HEK293T (cell line): ENCODE measurements at regions not wholly inside any gene's neighbourhood (a gene's known extent, or its start where the extent isn't known, plus 50 kb on each side); places are given as distances from the start of the nearest gene placed in this dataset.

Experiments used
- CTCF ChIA-PET: fragments of 350-600 bp; formaldehyde crosslinking; extraction: SDS; loops from one replicate; lab custom pipeline; 2021; ENCODE audit warnings: antibody characterized with exemption, inconsistent platforms; lab: Yijun Ruan, JAX
- POLR2A ChIA-PET: fragments of 350-600 bp; formaldehyde crosslinking; extraction: SDS; loops from one replicate; lab custom pipeline; 2020; ENCODE audit warnings: antibody characterized with exemption, inconsistent platforms; lab: Yijun Ruan, JAX
- DNase-seq: peaks from one replicate; pipeline ENCODE4 v3.0.0; 2012; ENCODE audit warnings: mixed read lengths; ENCODE audit errors: extremely low spot score
- ARNT ChIP-seq: fragments of 450-650 bp; IDR thresholded peaks from 2 replicates; pipeline ENCODE4 v1.6.1; 2017; ENCODE audit warnings: mild to moderate bottlenecking
- BHLHE40 ChIP-seq: fragments of 450-650 bp; IDR thresholded peaks from 2 replicates; pipeline ENCODE4 v1.6.1; 2016; ENCODE audit warnings: mild to moderate bottlenecking, moderate library complexity, borderline replicate concordance
- CTBP1 ChIP-seq: fragments of 450-650 bp; IDR thresholded peaks from 2 replicates; pipeline ENCODE4 v1.6.1; 2016; ENCODE audit warnings: borderline replicate concordance
- ELF4 ChIP-seq: fragments of 450-650 bp; IDR thresholded peaks from 2 replicates; pipeline ENCODE4 v1.6.1; 2017; ENCODE audit warnings: antibody characterized with exemption
- FOXA1 ChIP-seq: fragments of 450-650 bp; IDR thresholded peaks from 2 replicates; pipeline ENCODE4 v1.6.1; 2016; ENCODE audit warnings: mild to moderate bottlenecking
- FOXK2 ChIP-seq: fragments of 450-650 bp; IDR thresholded peaks from 2 replicates; pipeline ENCODE4 v1.6.1; 2016; ENCODE audit warnings: mild to moderate bottlenecking
- FOXM1 ChIP-seq: fragments of 450-650 bp; IDR thresholded peaks from 2 replicates; pipeline ENCODE4 v1.6.1; 2017; ENCODE audit warnings: mild to moderate bottlenecking, borderline replicate concordance
- HDGF ChIP-seq: fragments of 450-650 bp; IDR thresholded peaks from 2 replicates; pipeline ENCODE4 v1.6.1; 2017; ENCODE audit warnings: antibody characterized with exemption, borderline replicate concordance
- L3MBTL2 ChIP-seq: fragments of 450-650 bp; conservative IDR thresholded peaks from 2 replicates; pipeline ENCODE4 v1.6.1; 2016; ENCODE audit warnings: mild to moderate bottlenecking
- LEF1 ChIP-seq: fragments of 450-650 bp; IDR thresholded peaks from 2 replicates; pipeline ENCODE4 v1.6.1; 2017; ENCODE audit warnings: mild to moderate bottlenecking, borderline replicate concordance
- NFRKB ChIP-seq: fragments of 450-650 bp; IDR thresholded peaks from 2 replicates; pipeline ENCODE4 v1.6.1; 2016; ENCODE audit warnings: mild to moderate bottlenecking, moderate library complexity
- SP1 ChIP-seq: fragments of 450-650 bp; IDR thresholded peaks from 2 replicates; pipeline ENCODE4 v1.6.1; 2017
- SUZ12 ChIP-seq: fragments of 450-650 bp; IDR thresholded peaks from 2 replicates; pipeline ENCODE4 v1.6.1; 2016; ENCODE audit warnings: mild to moderate bottlenecking
- TARDBP ChIP-seq: fragments of 450-650 bp; IDR thresholded peaks from 2 replicates; pipeline ENCODE4 v1.6.1; 2016
- ZNF384 ChIP-seq: fragments of 450-650 bp; IDR thresholded peaks from 2 replicates; pipeline ENCODE4 v1.6.1; 2016
- TF ChIP-seq, protein P1 (sequence below): fragments of 450-650 bp; IDR thresholded peaks from 2 replicates; pipeline ENCODE4 v1.6.1; 2016

DNA sequence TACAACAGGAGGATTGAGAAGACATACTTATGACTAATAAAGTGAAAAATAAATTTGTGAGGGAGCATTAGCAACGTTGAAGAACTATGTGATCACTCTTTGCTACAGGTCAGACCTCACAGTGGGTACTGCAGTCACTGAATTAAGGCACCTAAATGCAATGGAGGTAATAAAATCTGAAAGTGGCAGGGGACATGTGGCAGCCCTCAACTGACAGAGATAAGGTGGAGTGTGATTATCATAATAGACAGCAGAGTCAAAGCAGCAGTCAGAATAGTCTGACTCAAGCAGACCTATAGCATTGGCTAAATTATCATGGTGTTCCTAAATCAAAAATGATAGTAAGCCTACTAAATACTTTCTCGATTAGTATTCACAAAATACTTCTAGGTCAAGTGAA, 1220.5 kb downstream of the PCDH18 start:
- no peak for DNase-seq
- POLR2A ChIA-PET, result no interaction called here
- CTCF ChIA-PET, result no interaction called here
- no peak for TF ChIP-seq SP1
- TF ChIP-seq, protein P1, sequence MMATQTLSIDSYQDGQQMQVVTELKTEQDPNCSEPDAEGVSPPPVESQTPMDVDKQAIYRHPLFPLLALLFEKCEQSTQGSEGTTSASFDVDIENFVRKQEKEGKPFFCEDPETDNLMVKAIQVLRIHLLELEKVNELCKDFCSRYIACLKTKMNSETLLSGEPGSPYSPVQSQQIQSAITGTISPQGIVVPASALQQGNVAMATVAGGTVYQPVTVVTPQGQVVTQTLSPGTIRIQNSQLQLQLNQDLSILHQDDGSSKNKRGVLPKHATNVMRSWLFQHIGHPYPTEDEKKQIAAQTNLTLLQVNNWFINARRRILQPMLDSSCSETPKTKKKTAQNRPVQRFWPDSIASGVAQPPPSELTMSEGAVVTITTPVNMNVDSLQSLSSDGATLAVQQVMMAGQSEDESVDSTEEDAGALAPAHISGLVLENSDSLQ, result no peak

DNA sequence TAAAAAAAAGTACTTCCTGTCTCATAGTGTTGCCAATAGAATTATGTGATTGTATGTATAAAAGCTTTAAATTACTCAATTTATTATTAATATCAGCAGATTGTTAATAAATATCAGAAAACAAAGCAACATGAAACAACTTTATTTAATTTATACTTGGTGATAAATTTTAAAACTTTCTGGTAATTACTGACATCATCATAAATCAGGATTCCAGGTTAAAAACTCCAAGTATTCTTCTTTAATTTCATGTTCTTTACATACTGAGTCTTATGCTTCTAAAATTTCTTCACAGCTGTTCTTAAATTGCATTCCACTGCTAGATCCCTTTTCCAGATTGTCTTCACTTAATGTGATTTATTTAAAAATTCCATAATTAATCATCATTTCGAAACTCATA, 1224.5 kb downstream of the PCDH18 start:
- CTCF ChIA-PET, result no interaction called here
- DNase-seq, result no peak

DNA sequence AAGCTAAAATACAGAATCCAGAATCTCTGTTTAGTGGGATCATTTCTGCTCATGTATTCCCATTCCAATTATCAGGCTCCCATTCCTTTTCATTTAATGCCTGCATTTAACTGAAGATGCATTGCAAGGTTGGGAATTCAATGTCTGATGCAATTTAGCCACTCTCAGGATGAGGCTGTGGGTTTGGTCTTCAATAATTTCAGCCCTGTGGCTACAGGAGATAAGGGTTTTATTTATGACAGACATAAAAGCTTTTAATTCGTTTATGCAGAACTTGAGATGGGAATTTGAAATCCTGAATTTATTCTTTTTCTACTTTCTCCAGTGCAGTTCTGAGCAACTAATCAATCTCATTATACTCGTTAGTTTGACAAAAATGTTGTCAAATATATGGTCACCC, 1225.9 kb downstream of the PCDH18 start:
- ChIA-PET CTCF (no interaction called here), POLR2A (no interaction called here)
- TF ChIP-seq, protein P1, result no peak
- TF ChIP-seq SUZ12 (no peak), FOXA1 (no peak), FOXK2 (no peak), CTBP1 (no peak), SP1 (no peak), ZNF384 (no peak), FOXM1 (no peak), LEF1 (no peak), ARNT (no peak), BHLHE40 (no peak), TARDBP (no peak), L3MBTL2 (no peak), ELF4 (no peak)
- no peak for DNase-seq

More for the DNA sequence above, 1224.5 kb downstream of the PCDH18 start:
- POLR2A ChIA-PET, result interaction anchor here (1.3 kb wide), 1 partner anchor 87 kb away, joined by 3 read pairs; no protein-coding TSS in a partner anchor
- no peak for TF ChIP-seq HDGF
- TF ChIP-seq NFRKB, result no peak
- TF ChIP-seq TARDBP, result no peak
- no peak for TF ChIP-seq SUZ12
- TF ChIP-seq FOXA1, result no peak
- TF ChIP-seq BHLHE40, result no peak
- TF ChIP-seq FOXK2, result no peak

DNA sequence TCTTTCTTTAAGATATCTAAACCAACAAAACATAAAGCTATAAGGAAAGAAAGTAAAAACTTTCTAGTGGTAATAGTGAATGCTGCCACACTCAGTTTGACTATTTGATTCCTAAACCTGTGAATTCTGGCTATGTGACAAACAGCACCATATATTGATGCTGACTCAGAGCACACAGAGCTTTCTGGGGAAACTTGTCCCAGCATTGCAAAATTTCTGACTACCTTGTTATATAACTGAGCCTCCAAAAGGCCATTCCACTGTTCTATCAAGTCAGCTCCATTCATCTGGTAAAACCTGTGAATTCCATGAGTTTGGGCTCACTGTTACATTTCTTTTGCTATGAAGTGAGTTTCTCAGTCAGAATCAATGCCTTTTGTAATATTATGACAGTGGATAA, 1229.7 kb downstream of the PCDH18 start:
- ChIA-PET POLR2A (interaction anchor here (0.5 kb wide), 1 partner anchor 1291 kb away, joined by 3 read pairs; no protein-coding TSS in a partner anchor), CTCF (no interaction called here)
- TF ChIP-seq FOXK2, result no peak
- no peak for TF ChIP-seq ZNF384
- no peak for TF ChIP-seq ARNT
- TF ChIP-seq SUZ12, result no peak
- DNase-seq, result no peak

DNA sequence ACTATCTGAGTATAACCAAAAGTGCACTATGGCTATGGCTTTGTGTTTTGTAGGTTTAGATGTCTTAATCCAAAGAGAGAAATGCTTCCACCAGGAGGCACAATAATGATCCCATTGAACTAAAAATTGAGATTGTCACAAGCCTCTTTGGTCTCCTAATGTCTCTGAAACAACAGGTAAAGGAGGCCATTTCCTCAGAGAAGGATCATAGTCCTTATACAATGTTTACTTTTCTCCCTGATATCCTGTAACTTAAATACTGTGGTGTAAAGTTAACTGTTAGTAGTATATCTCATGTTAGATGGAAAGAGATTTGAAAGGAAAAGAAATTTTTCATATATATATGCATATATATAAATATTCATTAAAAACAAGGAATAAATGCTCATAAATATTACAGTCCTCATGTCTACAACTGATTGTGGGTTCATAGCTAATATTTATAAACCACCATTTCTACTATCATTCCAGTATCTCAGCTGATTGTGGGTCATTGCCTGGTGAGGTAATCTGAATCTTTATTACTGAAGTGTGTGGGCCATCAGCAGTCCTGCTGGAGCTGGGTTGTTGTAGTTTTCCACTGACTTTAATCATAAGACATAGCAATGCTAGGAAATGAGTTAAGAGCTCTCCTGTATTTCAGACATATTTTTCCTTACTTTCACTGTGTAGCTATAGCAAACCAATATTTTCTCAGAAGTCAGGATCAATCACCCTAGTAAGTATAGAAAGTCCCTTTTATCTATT, 1230.4 kb downstream of the PCDH18 start:
- DNase-seq, result no peak
- CTCF ChIA-PET, result no interaction called here
- TF ChIP-seq NFRKB (no peak), ZNF384 (no peak), HDGF (no peak), ARNT (no peak), L3MBTL2 (no peak), FOXA1 (no peak), LEF1 (no peak), BHLHE40 (no peak)
- TF ChIP-seq, protein P1, result no peak
- POLR2A ChIA-PET, result no interaction called here

DNA sequence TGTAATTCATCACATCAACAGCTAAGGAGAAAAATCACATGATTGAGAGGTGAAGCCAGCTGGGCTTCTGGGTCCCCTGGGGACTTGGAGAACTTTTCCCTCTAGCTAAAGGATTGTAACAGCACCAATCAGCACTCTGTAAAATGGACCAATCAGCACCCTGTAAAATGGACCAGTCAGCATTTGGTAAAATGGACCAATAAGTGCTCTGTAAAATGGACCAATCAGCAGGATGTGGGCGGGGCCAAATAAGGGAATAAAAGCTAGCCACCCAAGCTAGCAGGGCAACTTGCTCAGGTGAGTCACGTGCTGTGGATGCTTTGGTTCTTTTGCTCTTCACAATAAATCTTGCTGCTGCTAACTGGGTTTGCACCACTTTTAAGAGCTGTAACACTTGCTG, 1248.3 kb downstream of the PCDH18 start:
- CTCF ChIA-PET, result no interaction called here
- no peak for DNase-seq
- TF ChIP-seq SP1, result no peak
- no peak for TF ChIP-seq FOXM1
- TF ChIP-seq TARDBP, result no peak
- no peak for TF ChIP-seq ARNT
- no peak for TF ChIP-seq NFRKB
- TF ChIP-seq ZNF384, result no peak
- TF ChIP-seq CTBP1, result no peak
- no peak for TF ChIP-seq HDGF
- no peak for TF ChIP-seq ELF4
- TF ChIP-seq FOXK2, result no peak
- no peak for TF ChIP-seq L3MBTL2
- TF ChIP-seq SUZ12, result no peak
- no peak for TF ChIP-seq FOXA1
- no peak for TF ChIP-seq LEF1
- no peak for TF ChIP-seq BHLHE40
- TF ChIP-seq, protein P1, result no peak
- POLR2A ChIA-PET, result no interaction called here
